GM19452 (cell line): ENCODE measurements at regions not wholly inside any gene's neighbourhood (a gene's known extent, or its start where the extent isn't known, plus 50 kb on each side); places are given as distances from the start of the nearest gene placed in this dataset.
A peak's percentile ranks its signal among the peaks of the same experiment; 100 is the strongest.
"Not testable (repeated sequence)": the region's sequence is repeated elsewhere in the genome, so short reads cannot be mapped to it uniquely, and the experiment has no call there.

Experiments used
- ATAC-seq: cut with Tn5 transposase; IDR thresholded peaks from one replicate; pipeline ENCODE4 v1.9.1; 2021; ENCODE audit not compliant: unreplicated experiment

DNA sequence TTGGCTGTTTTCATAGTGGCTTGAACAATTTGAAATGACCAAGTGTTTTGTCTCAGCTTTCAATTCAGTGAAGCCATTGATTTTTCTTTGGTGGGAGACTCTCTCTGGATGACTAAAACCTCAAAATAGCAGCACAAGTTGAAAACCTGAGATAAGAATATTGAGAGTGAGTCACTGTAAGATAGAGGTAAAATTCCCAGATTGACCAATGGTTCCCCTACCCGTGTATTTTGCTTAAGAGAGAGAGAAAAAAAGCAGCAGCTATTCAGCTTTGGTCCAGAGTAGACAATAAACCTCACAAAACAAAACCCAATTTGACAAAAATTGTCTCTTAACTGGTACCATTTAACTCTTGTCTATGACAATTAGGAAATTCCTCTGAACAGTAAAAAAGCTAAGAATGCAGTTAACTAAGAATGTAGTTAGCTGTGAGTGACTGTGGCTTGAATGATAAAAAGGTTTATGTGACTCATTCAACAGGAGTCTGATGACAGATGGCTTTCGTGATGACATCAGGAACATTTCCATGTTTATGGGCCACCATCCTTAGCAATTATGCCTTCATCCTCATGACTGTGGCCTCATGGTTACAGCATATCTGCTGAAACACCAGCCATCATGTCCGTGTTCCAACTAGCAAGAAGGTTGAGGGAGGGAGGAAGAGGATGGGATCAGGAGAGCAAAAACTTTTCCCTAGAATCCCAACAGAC, 356.9 kb downstream of the NDFIP2 start:
- ATAC-seq, result no peak

DNA sequence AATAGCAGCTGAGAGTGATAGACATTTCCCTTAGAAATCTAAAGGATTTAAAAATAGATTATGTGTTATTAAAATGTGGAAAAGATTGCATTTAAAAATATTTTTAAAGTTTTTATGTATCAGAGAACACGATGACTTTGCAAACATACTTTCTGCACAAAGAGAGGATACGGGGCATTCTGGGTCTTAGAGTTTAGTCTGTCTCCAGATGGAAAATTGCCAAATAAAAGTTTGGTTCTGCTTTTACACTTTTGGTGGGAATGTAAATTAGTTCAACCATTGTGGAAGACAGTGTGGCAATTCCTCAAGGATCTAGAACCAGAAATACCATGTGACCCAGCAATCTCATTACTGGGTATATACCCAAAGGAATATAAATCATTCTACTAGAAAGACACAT, 355.2 kb downstream of the NDFIP2 start:
- not testable (repeated sequence) for ATAC-seq

DNA sequence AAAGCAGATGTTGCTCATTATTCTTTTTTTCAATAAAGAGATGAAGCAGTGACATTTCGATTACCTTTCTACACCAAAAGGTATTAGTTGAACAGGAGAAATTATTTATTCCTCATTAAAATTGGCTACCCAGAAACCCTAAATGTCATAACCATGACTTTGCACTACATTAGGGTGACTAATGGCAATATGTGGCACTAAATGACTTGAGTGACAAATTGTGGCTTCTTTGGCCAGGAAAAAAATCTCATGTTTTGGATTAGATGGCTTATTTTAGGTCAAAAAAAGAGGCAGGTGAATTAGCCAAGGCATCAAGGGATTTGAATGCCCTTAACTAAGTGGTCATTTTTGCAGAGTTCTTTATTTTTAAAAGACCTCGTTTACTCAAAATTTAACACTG, 353.9 kb downstream of the NDFIP2 start:
- no peak for ATAC-seq

DNA sequence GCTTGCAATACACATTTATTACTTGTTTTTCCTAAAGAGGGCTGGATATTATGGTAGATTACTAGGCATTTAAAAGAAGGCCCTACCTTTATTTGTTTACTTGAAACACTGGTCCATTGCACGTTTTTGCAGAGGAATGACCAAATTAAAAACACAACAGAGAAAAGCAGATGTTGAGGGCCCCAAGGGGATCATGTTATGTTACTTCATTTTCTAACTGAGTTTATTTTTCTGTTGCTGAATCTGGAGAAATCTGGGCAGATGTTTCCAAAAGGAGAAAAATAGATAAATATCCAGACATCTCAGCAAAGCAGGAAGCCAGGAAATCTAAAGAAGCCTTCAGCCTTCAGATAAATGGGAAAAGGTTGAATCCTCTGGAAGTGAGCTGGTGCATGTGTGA, 353.0 kb downstream of the NDFIP2 start:
- ATAC-seq, result no peak

DNA sequence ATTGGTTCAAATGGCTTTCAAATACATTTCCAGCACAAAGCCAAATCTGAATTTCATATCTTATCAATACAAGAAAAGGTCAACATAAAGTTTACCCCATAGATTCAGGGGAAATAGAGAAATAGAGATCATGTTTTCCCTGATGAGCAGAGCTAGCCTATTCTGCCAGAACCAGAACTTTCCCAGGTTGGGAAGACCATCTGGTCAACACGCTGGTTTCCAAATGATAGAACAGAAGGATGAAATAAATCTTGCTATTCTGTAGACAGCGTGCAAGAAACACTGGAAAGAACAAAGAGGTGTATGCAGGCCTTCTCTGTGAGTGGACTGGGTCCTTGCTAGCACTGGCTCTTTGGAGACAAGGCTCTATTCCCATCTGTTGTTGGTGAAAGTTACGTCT, 350.6 kb downstream of the NDFIP2 start:
- ATAC-seq, result no peak

DNA sequence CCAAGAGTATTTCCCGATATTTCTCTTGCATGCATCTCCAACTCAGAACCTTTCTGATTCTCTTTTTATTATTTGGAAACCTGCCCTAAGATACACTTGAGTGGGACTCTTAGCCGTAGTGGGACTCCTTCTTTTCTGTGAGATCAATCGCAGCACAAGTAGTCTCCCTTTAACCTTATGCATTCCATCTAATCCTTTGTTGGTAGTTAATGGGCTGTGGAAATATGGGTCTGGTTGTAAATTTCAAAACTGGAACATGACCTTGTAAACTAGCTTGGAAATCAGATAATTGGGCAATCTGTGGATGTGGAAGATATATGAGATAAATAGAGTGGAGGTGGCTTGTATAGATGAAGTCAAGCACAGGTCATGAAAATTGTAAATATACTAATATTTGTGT, 350.0 kb downstream of the NDFIP2 start:
- ATAC-seq, result no peak

DNA sequence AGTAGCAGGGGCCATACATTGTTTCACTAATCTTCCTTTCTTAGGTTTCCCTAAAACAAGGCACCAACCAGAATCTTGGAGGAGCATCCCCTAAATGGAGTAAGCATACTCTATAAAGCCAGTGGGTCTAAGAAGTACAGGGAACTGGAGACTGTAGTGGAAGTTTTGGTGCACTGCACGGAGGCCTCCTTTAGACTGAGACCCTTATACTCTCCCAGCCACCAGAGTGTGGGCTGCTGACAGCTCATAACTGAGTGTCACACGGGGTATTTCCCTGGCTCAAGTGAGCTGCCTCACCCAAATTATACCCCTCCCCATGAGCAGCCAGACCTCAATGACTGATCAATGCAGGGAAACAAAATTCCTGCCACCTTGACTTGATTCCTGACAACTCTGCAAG, 349.5 kb downstream of the NDFIP2 start:
- ATAC-seq, result no peak

DNA sequence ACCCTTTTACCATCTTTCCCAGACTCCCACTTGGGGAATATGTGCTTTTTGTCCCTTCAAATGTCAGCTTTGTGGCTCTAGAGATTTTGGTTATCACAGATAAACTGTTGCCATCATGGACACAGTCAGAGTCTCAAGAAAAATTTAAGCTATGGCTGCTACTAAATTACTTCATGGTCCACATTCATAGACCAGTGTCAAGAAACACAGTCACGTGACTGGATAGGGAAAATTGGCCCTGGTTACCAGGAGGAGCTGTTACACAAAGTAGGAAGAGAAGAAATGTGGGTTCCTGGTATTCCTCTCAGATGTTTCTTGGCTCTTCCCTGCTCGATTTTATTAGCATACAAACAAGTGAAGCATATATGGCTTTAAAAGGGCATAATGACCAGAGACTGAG, 348.9 kb downstream of the NDFIP2 start:
- ATAC-seq, result no peak

DNA sequence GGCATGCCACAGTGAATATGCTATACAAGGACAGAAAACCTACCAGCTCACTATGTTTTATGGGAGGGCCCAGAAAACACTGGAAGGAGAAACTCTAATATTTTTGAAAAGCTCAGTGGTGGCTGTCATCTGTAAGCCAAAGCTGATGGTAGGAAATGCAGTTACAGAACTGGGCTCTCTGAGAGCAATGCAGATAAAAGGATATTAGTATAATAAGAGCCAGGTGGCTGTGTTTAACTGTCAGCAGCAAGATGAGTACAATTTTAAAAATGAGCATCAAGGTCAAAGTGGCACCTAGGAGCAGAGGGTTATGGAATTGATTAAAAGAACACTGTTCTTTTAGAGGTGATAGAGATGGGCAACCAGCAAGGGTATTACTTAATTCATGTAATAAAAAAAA, 345.0 kb downstream of the NDFIP2 start:
- no peak for ATAC-seq

DNA sequence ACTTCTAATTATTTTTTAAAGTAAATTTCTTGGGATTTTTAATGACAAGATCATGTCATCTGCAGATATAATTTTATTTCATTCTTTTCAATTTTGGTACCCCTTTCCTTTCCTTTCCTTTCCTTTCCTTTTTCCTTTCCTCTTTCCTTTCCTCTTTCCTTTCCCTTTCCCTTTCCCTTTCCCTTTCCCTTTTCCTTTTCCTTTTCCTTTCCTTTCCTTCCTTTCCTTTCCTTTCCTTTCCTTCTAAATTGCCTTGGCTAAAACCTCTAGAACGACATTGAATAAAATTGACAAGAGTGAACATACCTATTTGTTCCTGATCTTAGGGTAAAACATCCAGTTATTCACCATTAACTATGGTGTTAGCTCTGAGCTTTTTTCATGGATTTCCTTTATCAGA, 334.1 kb downstream of the NDFIP2 start:
- no peak for ATAC-seq

DNA sequence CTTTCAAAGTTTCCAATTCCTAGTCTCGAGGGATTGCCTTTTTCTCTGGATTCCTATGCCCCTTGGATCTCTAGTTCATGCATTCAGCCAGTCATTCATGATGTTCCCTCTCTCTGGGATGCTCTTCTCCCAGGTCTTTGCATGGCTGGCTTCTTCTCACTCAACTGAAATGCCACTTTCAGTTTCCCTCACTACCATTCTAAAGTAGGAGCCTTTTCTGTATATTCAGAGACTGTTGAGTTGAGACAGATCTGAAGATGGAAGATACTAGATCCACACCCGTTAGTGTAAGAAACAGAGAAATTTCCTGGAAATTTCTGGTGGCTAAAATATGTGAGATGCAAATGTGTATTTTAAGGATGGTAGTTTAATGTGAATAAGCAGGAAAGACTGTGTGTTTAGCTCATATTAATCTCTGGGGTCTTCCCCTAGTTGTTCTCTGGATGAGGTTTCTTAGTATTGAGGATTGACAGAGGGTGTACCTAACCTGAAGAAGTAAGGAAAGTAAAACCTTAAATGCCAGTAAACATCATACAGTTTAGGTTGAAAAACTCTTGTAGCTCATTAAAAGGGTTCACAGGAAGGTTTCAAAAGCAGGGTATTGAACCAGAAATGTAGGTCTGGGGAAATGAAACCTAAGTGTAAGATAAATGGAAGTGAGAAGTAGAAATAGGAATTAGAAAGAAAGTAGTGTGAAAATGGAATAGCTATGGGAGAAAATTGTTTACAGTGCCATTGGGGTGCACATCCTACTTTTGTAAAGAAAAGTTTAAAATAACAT, 331.3 kb downstream of the NDFIP2 start:
- peak; percentile 76 for ATAC-seq

DNA sequence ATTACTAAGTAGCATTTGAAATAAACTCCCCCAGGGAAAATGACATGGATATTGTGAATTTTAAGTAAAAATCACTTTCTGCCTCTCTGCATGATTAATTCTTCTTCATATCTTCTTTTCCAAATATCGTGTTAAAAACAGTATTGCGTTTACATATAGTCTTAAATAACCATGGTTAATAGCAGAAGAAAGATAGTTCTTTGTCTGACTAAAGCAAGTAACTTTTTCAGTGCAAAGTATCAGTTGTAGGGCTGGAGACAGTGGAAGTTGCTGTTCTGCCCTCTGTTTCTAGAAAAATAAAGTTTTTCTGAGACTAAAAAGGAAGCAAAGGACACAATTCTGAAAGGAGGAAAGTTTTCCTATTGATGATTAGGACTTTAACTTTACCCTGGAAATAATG, 330.2 kb downstream of the NDFIP2 start:
- ATAC-seq, result no peak

DNA sequence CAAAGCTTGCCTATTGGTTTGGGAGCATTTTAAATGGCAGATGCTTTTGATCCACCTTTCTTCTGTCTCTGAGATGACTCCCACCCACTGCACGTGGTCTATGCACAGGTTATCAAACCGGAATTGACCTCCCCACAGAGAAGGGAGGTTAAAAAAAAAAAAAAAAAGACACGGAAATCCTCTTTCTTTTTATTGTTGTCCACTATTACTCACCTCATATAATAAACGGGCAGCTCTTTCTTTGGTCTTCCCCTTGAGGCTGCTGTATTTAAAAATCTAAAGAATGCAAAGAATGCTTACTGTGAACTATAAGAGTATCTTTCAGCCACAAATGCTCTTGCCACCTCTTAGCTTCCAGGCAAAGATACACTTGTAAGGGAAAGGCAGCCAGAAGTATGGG, 329.7 kb downstream of the NDFIP2 start:
- ATAC-seq, result no peak

DNA sequence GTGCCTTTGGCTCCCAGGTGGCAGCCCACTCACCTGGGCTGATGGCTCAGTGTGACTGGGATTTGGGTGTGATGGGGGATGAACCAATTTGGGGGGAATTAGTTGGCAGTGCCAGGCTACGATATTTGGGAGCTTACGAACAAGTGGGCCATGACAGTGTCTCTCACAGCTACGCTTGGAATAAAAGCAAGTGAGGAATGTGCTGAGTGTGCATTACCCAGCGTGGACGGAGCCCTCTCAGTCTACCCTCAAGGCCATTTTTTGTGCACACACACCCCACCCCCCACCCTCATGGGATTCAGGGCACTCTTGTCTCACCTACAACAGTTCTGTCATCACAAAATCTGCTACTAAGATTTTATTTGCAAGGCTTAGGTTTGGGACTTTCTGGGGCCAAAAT, 329.1 kb downstream of the NDFIP2 start:
- no peak for ATAC-seq

DNA sequence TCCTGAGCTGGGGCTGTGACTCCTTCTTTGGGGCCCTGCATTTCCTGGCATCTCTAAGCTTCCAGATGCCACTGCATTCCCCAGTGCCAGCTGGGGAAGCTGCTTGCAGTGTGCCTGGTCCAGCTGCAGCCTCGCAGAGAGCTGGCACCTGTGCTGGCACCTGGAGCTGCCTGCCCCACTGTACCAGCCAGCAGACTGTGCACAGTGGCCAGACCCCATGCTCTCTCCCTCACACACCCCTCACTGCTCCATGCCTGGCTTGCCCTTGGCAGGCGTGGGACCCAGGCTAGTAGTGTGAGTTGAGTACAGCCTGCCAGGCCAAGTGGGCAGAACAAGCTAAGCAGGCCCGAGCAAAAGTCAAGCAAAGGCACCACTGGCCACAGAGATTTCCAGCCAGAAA, 327.5 kb downstream of the NDFIP2 start:
- no peak for ATAC-seq

DNA sequence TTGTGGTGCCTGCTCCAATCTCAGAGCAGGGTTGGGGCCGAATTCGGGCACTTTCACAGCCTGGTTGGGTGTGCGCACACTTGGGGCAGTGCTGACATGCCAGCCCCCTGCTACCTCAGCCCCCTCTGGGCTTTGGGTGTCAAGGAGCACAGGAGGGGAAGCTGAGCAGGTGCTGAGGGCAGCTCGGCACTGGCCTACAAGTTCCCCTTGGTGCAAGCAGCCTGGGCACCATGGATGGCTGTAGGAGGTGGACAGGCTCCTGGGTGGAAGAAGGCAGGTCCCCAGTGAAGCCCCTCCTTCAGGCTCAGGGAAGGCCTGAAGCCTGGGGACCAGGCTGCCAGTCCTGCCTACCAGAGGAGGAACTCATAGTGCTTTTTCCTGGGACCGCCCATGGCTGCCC, 326.6 kb downstream of the NDFIP2 start:
- no peak for ATAC-seq

DNA sequence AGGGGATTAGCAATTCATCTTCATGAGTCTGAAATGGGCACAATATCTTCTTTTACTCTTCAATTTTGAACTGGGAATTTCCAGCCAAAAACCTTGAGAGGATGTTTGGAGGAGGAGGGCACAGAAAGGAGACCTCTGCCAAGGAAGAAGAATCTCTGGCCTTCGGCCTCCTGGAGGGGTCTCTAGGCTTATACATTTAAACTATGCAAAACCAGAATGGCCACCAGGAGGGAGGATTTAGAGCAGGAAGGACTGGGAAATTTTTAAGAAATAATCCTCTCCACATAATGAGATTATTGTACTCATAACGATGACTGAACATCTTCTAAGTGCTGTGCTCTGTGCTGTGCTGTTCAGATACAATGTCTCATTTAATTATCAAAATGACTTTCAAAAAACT, 325.9 kb downstream of the NDFIP2 start:
- ATAC-seq, result no peak

DNA sequence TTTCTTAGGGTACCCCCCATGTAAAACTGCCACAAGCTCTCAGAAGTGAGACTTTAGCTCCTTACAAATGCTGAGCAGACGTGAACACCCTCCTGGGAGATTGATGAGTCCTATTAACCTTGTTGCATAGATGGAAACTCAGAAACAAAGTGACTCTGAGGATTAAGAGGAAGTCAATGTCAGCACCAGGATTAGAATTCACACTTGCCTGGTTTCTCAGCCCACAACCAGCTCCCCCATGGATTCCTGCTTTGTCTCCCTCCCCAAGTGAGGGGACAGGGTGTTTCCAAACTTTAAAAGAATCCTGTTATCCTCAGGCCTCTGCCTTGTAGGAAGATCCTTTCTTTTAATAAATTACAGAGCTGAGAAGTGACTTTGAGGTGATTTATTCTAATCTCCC, 324.4 kb downstream of the NDFIP2 start:
- ATAC-seq, result no peak

DNA sequence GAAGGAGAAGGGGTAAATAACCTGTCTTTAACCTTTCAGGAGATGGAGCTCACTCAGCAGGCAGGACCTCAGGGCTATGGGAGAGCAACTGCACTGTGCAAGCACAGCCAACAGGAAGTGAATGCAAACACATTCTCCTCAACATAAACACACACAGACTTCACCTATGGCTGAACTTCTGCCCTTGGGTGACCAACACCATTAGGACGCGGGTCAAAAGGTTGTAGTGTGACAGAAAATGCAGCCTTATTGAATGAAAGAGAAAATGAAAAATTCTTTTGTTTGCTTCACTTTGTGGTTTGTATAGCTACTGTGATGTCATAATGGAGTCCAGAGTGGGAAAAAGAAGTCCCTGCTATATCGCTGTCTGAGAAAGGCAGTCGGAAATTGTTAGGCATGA, 323.0 kb downstream of the NDFIP2 start:
- peak; percentile 66 for ATAC-seq

DNA sequence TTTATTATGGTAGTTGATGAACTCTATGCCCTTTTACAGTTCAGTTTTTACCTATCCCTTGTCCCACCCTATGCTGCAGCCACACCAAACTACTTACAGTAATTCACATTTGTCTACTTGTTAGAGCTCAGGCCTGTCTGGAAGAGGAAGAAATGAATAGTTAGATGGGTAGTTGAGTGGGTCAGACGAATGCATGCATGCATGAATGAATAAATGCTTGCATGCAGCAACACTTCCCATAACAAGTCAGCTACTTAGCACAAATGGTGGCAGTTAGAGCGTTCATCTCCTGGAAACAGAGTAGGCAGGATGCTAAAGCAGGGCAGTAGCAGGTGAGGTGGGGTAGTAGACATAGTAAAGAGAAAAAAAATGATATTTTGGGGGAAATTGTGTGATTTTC, 322.3 kb downstream of the NDFIP2 start:
- no peak for ATAC-seq

DNA sequence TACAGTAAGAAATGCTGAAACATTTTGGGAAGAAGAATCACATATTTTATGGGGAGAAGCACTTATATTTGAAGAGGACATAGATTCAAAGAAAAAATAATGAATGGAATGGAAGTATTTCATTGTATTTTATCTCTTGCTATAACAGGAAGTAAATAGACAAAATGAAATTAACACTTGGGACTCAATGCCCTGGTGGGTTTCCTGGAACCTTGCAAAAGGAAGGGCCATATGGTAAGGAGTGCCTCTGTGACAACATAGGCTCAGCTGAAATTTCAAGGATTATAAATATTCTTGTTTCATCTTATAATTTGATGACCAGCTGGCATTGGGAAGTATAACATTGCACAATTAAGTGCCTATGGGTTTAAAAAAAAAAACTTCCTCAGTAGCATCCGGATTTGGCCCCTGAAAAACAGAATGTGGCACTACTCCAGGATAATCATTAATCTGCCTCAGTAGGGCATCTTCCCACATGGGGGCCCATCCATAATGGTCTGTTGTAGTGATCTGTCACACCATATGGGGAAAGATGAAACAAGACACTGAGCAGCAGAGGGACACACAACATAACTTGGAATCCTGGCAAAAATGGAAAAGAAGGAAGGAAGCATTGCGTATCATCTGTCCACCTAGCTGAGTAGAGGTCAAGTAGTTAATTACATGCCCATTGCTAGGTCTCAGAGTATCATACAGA, 321.6 kb downstream of the NDFIP2 start:
- no peak for ATAC-seq
